RWPE1 (cell line): ENCODE measurements at regions not wholly inside any gene's neighbourhood (a gene's known extent, or its start where the extent isn't known, plus 50 kb on each side); places are given as distances from the start of the nearest gene placed in this dataset.

Experiments
- CTCF ChIA-PET: fragments of 350-600 bp; sonication (Branson Sonifier 250); formaldehyde crosslinking; extraction: SDS; loops from one replicate; lab custom pipeline; 2021; lab: Yijun Ruan, JAX
- POLR2A ChIA-PET: fragments of 400-600 bp; formaldehyde crosslinking; extraction: SDS; loops from one replicate; lab custom pipeline; 2020; ENCODE audit warnings: antibody characterized with exemption; ENCODE audit not compliant: low non-redundant PET; lab: Yijun Ruan, JAX
- DNase-seq: peaks from one replicate; pipeline ENCODE4 v3.0.0; 2012; ENCODE audit warnings: low spot score
- H3K27ac ChIP-seq: fragments of 450-650 bp; 2 replicates; pipeline ENCODE4 v1.5.1; 2017
- TF ChIP-seq, protein P1 (sequence below): fragments of 450-650 bp; conservative IDR thresholded peaks from 2 replicates; pipeline ENCODE4 v1.5.1; 2017; ENCODE audit warnings: low read depth, mild to moderate bottlenecking

DNA sequence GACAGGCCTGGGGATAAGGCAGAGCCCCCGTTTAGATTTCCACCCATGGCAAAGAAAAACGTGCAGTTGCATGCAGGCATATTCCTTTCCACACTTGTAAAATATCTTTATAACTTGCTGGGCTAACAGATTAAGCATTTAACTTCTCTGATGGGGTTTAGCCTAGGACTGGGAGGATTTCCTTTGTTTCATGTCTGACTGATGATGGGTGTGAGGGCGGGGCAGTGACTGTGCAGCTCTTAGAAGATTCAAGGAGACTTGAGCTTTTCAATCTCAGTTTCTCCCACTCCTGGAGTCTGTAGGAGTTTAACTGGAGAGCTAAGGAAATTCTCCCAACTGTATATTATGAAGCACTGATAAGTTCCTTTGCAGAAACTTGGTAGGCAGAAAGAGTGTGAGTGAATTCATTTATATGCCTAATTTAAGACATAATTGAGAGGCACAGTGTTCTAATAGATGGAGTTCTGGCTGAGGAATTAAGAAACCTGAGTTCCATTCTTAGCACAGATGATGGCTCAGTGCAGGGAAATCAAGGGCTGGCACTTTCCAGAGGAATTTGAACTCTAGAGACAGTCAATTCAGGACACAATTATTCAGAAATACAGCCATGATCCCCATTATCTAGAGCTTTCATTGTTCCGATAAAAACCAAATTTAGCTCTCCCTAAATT is 214.6 kb upstream of the CNR1 start:
- TF ChIP-seq, protein P1, sequence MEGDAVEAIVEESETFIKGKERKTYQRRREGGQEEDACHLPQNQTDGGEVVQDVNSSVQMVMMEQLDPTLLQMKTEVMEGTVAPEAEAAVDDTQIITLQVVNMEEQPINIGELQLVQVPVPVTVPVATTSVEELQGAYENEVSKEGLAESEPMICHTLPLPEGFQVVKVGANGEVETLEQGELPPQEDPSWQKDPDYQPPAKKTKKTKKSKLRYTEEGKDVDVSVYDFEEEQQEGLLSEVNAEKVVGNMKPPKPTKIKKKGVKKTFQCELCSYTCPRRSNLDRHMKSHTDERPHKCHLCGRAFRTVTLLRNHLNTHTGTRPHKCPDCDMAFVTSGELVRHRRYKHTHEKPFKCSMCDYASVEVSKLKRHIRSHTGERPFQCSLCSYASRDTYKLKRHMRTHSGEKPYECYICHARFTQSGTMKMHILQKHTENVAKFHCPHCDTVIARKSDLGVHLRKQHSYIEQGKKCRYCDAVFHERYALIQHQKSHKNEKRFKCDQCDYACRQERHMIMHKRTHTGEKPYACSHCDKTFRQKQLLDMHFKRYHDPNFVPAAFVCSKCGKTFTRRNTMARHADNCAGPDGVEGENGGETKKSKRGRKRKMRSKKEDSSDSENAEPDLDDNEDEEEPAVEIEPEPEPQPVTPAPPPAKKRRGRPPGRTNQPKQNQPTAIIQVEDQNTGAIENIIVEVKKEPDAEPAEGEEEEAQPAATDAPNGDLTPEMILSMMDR: no peak
- DNase-seq: peak; percentile 42
- CTCF ChIA-PET: no interaction called here
- POLR2A ChIA-PET: no interaction called here
- H3K27ac ChIP-seq: peak overlapping the region; percentile 59; the same call in 1 of the 2 replicates

DNA sequence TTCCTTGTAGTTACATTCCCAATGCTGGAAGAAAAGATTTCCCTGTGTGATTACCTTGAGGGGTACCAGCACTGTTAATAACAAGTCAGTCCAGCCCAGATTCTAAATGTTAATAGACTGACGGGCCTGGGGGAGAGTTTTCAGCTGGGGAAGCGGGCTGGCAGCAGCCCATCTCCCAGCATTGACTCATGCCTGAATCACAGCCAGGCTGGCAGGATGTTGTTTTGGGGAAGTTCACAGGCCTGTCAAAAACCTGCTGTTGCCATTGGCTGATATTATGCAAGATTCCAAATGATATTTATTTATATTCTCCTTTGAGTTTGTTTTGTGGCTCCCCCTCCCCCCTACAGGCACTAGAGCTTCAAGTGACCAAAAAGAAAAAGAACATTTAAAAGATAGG is 213.9 kb upstream of the CNR1 start:
- ChIA-PET CTCF (no interaction called here), POLR2A (no interaction called here)
- peak; percentile 88 for DNase-seq
- TF ChIP-seq, protein P1: no peak
- peak overlapping the region; percentile 59 for H3K27ac ChIP-seq

DNA sequence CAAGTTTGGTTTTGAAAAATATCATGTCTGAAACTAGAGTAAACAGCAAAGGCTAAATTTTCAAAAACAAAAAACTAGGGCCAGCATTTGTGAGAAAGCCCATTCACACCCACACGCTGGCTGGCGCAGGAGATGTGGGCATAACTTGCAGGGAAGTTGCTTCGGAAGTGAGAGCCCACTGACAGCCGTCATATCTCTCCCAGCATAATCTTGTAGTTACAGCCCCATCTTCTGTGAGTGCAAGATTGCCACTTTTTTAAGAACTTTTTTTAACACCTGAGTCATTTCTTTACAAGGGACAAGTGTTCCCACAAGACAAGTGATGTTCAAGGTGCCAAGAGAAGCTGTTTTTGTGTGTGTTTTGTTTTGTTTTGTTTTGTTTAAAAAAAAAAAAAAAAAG is 212.5 kb upstream of the CNR1 start:
- H3K27ac ChIP-seq: no peak overlapping the region
- TF ChIP-seq, protein P1: no peak

DNA sequence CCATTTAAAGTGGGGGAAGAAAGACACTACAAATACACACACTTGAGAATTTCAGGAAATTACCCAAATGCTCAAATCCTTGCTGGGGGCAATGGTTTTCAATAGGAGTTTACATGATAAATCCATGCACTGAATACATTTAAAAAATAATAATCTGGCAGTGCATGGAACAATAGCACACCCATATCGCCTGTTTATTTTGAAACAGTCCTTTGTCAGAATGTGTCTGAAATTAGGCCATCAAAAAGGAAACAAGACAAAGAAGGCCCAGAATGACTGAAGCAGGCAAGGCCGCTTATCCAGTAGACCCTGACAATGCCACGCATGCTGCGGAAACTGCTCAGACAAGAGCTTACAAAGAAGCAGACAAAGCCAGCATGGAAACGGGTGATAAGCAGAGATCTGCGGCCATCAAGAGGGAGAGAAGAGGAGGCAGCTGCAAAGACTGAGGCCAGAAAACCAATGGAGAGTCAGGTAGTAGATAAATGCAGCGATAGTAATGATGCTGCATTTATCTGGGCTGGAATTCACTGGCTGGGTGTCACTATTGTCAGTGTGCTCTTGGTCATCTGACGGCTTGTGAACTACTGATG is 211.9 kb upstream of the CNR1 start:
- POLR2A ChIA-PET: no interaction called here
- TF ChIP-seq, protein P1: no peak
- CTCF ChIA-PET: no interaction called here
- no peak overlapping the region for H3K27ac ChIP-seq
- no peak for DNase-seq

More for the DNA sequence above, 212.5 kb upstream of the CNR1 start:
- DNase-seq: no peak
- ChIA-PET POLR2A (no interaction called here), CTCF (no interaction called here)

DNA sequence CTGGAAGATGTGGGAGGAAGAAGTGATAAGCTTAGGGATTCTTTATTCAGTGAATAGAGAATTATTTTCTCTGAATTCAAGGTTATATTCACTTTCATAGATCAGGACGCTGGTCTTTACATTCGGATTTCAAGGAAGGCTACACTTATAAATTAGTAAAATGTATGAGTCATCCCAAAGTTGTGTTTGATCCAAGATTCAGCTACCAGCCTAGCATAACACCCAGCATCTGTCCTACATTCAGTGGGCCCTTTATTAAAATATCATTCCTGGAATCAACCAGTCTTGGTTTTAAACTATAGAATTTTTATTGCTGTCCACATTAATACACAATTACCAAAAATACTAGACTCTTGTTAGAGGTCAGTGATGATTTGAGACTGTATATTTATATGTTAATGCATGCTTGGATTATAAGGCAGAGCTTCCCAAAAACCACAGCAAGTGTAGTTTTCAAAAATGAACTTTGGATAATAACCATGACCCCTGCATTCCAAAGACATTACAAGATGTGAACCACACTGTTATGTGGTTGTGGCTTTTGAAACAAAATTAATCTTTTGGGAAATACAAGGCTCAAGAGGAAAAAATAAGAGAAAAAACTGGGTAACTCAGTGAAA is 210.7 kb upstream of the CNR1 start:
- TF ChIP-seq, protein P1: no peak
- H3K27ac ChIP-seq: no peak overlapping the region
- ChIA-PET POLR2A (no interaction called here), CTCF (interaction anchor here (0.6 kb wide), 1 partner anchor 190 kb away, joined by 5 read pairs; no protein-coding TSS in a partner anchor)
- peak; percentile 53 for DNase-seq

DNA sequence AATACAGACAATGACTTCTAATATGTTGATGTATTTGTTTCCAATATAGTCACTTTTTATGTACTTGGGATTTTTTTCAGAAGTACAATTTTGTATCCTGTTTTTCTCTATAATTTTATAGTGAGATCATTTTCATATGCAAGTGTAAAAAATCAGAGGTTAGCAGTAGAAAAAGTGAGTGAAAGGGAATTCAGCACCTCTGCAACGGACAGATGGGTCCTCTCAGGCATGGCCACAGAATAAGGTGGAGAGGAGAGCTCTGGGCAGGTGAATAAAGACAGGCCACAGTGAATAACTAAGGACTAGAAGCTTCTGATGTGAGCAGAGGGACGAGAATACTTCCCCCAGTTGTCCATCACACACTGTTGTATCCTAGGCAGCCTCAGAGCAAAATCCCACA is 210.1 kb upstream of the CNR1 start:
- DNase-seq: no peak
- peak overlapping the region; percentile 26; the same call in 1 of the 2 replicates for H3K27ac ChIP-seq
- TF ChIP-seq, protein P1: no peak
- CTCF ChIA-PET: no interaction called here
- POLR2A ChIA-PET: no interaction called here
